ENCODE measurements at regions not wholly inside any gene's neighbourhood (a gene's known extent, or its start where the extent isn't known, plus 50 kb on each side); places are given as distances from the start of the nearest gene placed in this dataset.

- H3K36me3 ChIP-seq (ENCODE audit: control insufficient read depth, insufficient read depth, low read length): no peaks in the 10 kb centered on the region
- no peak overlapping the region for H4K91ac ChIP-seq (ENCODE audit: insufficient read depth, low read depth, low read length)
- H3K9me1 ChIP-seq (ENCODE audit: insufficient read depth, low read length): no peaks in the 10 kb centered on the region
- no peak overlapping the region for H3K18ac ChIP-seq (ENCODE audit: low read depth, low read length)
- no peaks in the 10 kb centered on the region for H3K27me3 ChIP-seq (ENCODE audit: control insufficient read depth, insufficient read depth, low read length)
- H2BK5ac ChIP-seq (ENCODE audit: low read depth, low read length, poor library complexity, severe bottlenecking): no peak overlapping the region
- ChIA-PET POLR2A (ENCODE audit: unreplicated experiment) (no interaction called here), CTCF (no interaction called here)
- H2AK5ac ChIP-seq (ENCODE audit: low read depth, low read length): no peak overlapping the region
- H2BK15ac ChIP-seq (ENCODE audit: low read depth, low read length): no peak overlapping the region
- no peak overlapping the region for H2BK120ac ChIP-seq (ENCODE audit: low read depth, low read length)
- H4K20me1 ChIP-seq (ENCODE audit: insufficient read depth, low read length): no peaks in the 10 kb centered on the region
- in situ Hi-C loops (cut with MboI; ENCODE audit: low sequenced_read_pairs): no loop called here
- no peak overlapping the region for H2AK9ac ChIP-seq (replicated peaks; ENCODE audit: low read depth, low read length, poor library complexity)
- no peak overlapping the region for H3K4me2 ChIP-seq (ENCODE audit: low read depth, low read length)
- no peak for TF ChIP-seq MXI1 (IDR thresholded peaks at IDR 0.05; ENCODE audit: borderline replicate concordance, low read depth, low read length)
- TF ChIP-seq BHLHE40 (IDR thresholded peaks at IDR 0.05; ENCODE audit: low read depth, low read length): no peak
- no peak for TF ChIP-seq RCOR1 (IDR thresholded peaks at IDR 0.05; ENCODE audit: insufficient replicate concordance, low read length)
- no peak for TF ChIP-seq FOS (IDR thresholded peaks at IDR 0.05; ENCODE audit: low read depth, low read length)
- TF ChIP-seq USF2 (IDR thresholded peaks at IDR 0.05; ENCODE audit: low read depth, low read length): no peak
- no peak for TF ChIP-seq RAD21 (IDR thresholded peaks at IDR 0.05; ENCODE audit: low read length)
- TF ChIP-seq MAZ (IDR thresholded peaks at IDR 0.05; ENCODE audit: borderline replicate concordance, low read depth, low read length): no peak
- TF ChIP-seq SMC3 (IDR thresholded peaks at IDR 0.05; ENCODE audit: low read depth, low read length): no peak
- TF ChIP-seq ELK1 (IDR thresholded peaks at IDR 0.05; ENCODE audit: borderline replicate concordance, low read depth, low read length): no peak
- no peak for TF ChIP-seq MAFK (IDR thresholded peaks at IDR 0.05; ENCODE audit: low read depth, low read length)
- no peak for TF ChIP-seq NFE2L2 (IDR thresholded peaks at IDR 0.05; ENCODE audit: low read depth, low read length)
- no peak for TF ChIP-seq CTCF (conservative IDR thresholded peaks at IDR 0.05; ENCODE audit: low read depth, low read length)
- TF ChIP-seq RFX5 (IDR thresholded peaks at IDR 0.05; ENCODE audit: low read depth, low read length): no peak
- TF ChIP-seq POLR2A (IDR thresholded peaks at IDR 0.05; ENCODE audit: low read depth, low read length): no peak
- no peak for TF ChIP-seq CHD1 (IDR thresholded peaks at IDR 0.05; ENCODE audit: low read depth, low read length)
- no peak for TF ChIP-seq CEBPB (IDR thresholded peaks at IDR 0.05; ENCODE audit: low read depth, low read length)
- no peak overlapping the region for H3K4me3 ChIP-seq (ENCODE audit: insufficient read depth, low read depth, low read length)
- no peak overlapping the region for H3K9ac ChIP-seq (ENCODE audit: low read depth, low read length)
- H3K23ac ChIP-seq (ENCODE audit: low read depth, low read length): no peak overlapping the region
- intact Hi-C loops (cut with micrococcal nuclease): no loop called here
- H2AFZ ChIP-seq (replicated peaks; ENCODE audit: low read length, poor library complexity): no peak overlapping the region
- WGBS, 2 experiments (ENCODE audit: extremely low coverage in 2 of 2, insufficient read length in 1 of 2): 90% methylated on average over 2 of the region's 6 CpGs; no CpG with 5 or more reads in 1 of the 2 experiments
- no peaks in the 10 kb centered on the region for H3K79me1 ChIP-seq (ENCODE audit: low read depth in 1 of 2, low read length in 2 of 2)
- no peak overlapping the region for H3K56ac ChIP-seq (ENCODE audit: extremely low read depth, insufficient read depth, low read length)
- no peak overlapping the region for H4K8ac ChIP-seq (ENCODE audit: low read depth in 2 of 2, low read length in 2 of 2)
- no peaks in the 10 kb centered on the region for H3K4me1 ChIP-seq (ENCODE audit: control insufficient read depth, insufficient read depth, low read length)
- BruUV-seq (replicated peaks): no TSS peak
- no peak overlapping the region for H3K27ac ChIP-seq (ENCODE audit: insufficient read depth, low read length)
- peaks cover 10% of the 10 kb centered on the region for H3K9me3 ChIP-seq (ENCODE audit: control insufficient read depth, insufficient read depth, low read length)
- dilution Hi-C loops (cut with HindIII; ENCODE audit: low sequenced_read_pairs, unreplicated experiment): no loop called here
- no peak overlapping the region for H4K5ac ChIP-seq (ENCODE audit: low read depth, low read length)
- H3K4ac ChIP-seq (ENCODE audit: low read depth, low read length): no peak overlapping the region
- ATAC-seq (ENCODE audit: low read depth): no peak
- H2BK20ac ChIP-seq (ENCODE audit: low read depth, low read length): no peak overlapping the region
- DNase-seq: no peak
- no peak overlapping the region for H3K14ac ChIP-seq (replicated peaks; ENCODE audit: low read depth, low read length)
These were observed 461.4 kb upstream of the TSHZ3 start for GRCh38 chr19:31810536-31811109.

Measured in IMR-90 (cell line).